ENCODE measurements at regions not wholly inside any gene's neighbourhood (a gene's known extent, or its start where the extent isn't known, plus 50 kb on each side); places are given as distances from the start of the nearest gene placed in this dataset.

DNA sequence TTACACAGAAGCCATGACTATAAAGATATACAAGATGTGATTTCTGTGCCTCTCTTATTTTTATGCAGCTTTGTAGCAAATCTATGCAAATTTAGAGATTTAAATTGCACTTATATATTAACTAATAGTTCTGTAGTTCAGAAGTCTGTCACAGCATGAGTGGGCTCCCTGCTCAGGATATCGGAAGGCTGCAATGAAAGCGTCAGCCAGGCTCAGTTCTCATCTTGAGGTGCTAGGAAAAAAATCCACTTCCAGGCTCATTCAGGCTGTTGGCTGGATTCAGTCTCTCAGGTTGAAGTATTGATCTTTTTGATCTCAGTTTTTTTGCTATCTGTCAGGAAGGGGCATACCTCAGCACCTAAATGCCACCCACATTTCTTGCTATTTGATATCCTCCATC lies 487.4 kb upstream of the DEPDC1 start:
- TF ChIP-seq, protein P1, sequence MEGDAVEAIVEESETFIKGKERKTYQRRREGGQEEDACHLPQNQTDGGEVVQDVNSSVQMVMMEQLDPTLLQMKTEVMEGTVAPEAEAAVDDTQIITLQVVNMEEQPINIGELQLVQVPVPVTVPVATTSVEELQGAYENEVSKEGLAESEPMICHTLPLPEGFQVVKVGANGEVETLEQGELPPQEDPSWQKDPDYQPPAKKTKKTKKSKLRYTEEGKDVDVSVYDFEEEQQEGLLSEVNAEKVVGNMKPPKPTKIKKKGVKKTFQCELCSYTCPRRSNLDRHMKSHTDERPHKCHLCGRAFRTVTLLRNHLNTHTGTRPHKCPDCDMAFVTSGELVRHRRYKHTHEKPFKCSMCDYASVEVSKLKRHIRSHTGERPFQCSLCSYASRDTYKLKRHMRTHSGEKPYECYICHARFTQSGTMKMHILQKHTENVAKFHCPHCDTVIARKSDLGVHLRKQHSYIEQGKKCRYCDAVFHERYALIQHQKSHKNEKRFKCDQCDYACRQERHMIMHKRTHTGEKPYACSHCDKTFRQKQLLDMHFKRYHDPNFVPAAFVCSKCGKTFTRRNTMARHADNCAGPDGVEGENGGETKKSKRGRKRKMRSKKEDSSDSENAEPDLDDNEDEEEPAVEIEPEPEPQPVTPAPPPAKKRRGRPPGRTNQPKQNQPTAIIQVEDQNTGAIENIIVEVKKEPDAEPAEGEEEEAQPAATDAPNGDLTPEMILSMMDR (IDR thresholded peaks at IDR 0.05) = no peak
- no peak for TF ChIP-seq POLR2A (IDR thresholded peaks at IDR 0.05)

All from breast epithelium (tissue), 3 donors.